ENCODE measurements at regions not wholly inside any gene's neighbourhood (a gene's known extent, or its start where the extent isn't known, plus 50 kb on each side); places are given as distances from the start of the nearest gene placed in this dataset.
"Not testable (repeated sequence)": the region's sequence is repeated elsewhere in the genome, so short reads cannot be mapped to it uniquely, and the experiment has no call there.

DNA sequence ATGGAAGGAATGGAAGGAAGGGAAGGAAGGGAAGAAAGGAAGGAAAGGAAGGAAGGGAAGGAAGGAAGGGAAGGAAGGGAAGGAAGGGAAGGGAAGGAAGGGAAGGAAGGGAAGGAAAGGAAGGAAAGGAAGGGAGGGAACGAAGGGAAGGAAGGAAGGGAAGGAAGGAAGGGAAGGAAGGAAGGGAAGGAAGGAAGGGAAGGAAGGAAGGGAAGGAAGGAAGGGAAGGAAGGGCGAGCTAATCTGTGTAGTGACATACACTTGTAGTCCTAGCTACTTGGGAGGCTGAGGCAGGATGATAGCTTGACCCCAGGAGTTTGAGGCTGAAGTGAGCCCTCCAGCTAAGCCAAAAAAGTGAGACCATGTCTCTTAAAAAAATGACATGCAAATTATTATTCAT, 311.3 kb upstream of the LUZP2 start:
- intact Hi-C loops (cut with DNase I); DNase-seq: not testable (repeated sequence)

DNA sequence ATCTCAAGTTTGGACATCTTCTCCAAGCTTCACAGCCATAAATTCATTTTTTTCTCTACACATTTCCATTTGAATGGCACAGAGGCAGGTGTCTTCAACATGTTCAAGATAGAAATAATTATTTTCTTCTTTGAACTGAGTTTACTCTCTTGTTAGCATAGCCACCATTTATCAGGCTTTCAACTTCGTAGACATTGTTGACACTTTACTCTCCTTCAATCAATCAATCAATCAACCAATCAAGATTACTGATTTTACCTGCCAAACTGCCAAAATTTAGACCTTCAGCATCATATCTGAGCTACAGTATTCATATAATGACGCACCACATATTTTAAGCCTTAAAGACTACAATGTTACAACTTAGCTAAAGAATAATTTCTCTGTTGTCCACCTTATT, 300.1 kb upstream of the LUZP2 start:
- intact Hi-C loops (cut with DNase I), result no loop called here
- DNase-seq, result no peak

DNA sequence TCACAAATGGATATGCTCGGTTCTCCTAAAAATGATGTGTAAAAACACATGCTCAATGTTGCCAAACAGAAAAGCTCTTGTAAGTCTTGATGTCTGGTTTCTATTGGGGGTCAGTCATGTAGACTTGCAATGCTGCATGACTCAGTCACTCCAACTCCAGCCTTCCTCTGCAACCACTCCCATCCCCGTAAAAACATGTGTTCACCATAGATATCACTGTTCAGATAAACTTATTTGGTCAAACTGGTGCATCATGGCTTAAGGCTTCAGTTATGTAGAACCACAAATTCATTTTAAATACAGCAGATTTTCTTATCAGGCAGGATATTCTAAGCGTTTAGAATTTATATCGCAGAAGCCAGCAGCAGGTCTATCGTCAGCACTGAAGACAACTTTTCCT, 298.4 kb upstream of the LUZP2 start:
- intact Hi-C loops (cut with DNase I), result no loop called here
- DNase-seq, result no peak

DNA sequence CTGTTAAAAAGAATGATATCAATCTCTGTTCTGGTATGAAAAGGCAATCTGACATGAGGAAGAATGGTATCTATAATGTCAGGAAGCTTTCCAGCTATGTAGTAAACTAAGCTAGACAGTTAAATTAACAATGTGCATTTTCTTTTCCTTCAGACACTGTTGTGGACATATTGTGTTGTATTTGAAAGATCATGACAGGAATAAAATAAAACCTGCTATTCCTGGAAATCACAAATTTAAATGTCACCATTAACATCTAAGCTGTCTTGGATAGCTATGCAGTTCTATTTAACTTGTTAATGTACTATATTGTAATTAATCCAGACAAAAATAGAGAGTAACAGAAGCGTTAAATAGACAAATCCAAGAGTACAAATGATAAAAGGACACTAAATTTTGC, 297.4 kb upstream of the LUZP2 start:
- intact Hi-C loops (cut with DNase I), result no loop called here
- no peak for DNase-seq

DNA sequence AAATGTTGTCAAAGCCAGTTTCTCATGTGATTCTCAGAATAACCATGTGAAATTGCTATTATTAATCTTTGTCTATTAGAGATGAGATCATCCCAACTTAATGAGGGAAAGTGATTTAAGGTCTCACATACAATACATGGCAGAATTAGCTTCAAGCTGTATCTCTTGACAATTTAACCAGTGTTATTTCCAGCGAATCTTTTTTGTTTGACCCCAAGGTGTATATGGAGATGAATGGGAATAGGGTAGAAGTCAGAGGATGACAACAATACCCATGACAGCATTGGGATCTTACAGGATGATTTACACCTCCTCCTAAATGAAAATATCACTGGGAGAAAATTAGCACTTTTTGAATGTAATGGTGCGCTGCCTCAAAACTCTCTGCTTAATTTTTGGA, 290.8 kb upstream of the LUZP2 start:
- intact Hi-C loops (cut with DNase I), result no loop called here
- no peak for DNase-seq

DNA sequence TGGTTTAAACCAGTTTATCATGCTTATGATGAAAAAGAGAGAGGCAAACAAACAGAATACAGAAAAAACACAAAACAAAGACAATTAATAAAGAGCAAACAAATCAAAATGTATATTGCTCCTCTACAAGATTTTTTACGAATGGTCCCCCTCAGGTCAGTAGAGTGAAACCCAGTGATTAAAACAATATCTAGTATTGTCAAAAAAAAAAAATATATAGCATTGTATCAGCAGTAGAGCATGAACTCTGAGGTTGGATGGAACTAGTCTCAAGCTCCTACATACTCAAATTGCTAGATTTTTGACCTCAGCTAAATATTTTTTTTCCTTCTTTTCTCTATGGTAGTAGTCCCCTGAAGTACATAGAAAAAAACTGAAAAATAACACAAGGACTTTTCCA, 290.3 kb upstream of the LUZP2 start:
- intact Hi-C loops (cut with DNase I), result no loop called here
- DNase-seq, result no peak

DNA sequence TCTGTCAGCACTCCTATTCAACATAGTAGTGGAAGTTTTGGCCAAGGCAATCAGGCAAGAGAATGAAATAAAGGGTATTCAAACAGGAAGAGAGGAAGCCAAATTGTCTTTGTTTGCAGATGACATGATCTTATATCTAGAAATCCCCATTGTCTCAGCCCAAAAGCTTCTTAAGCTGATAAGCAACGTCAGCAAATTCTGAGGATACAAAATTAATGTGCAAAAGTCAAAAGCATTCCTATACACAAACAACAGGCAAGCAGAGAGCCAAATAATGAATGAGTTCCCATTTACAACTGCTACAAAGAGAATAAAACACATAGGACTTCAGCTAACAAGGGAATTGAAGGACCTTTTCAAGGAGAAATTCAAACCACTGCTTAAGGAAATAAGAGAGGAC, 280.4 kb upstream of the LUZP2 start:
- intact Hi-C loops (cut with DNase I), result no loop called here
- no peak for DNase-seq

DNA sequence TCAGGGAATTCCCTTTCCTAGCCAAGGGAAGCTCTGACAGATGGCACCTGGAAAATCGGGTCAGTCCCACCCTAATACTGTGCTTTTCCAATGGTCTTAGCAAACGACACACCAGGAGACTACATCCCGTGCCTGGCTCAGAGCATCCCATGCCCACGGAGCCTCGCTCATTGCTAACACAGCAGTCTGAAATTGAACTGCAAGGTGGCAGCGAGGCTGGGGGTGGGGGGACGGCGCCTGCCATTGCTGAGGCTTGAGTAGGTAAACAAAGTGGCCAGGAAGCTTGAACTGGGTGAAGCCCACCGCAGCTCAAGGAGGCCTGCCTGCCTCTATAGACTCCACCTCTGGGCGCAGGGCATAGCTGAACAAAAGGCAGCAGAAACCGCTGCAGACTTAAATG, 279.5 kb upstream of the LUZP2 start:
- intact Hi-C loops (cut with DNase I), result not testable (repeated sequence)
- peak in 1 of 10 donors; percentile 45 for DNase-seq

DNA sequence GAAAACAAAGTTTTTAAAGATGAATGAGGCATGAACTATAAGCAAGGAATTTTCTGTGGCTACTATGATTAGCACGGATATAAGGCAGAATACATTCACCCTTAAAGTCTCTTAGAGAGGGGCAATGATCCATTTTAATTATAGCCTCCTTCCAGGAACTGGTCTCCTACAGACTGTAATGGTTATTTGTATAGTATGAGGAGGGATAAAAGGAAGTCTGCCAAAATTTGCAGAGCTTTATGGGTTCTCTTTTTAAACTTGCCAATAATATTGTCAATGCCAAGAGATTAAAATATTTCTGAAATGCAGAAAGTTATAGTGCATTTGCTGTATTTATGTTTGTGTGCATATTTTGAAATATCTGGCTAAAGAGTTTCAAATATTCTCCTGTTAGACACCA, 271.4 kb upstream of the LUZP2 start:
- intact Hi-C loops (cut with DNase I), result no loop called here
- no peak for DNase-seq

DNA sequence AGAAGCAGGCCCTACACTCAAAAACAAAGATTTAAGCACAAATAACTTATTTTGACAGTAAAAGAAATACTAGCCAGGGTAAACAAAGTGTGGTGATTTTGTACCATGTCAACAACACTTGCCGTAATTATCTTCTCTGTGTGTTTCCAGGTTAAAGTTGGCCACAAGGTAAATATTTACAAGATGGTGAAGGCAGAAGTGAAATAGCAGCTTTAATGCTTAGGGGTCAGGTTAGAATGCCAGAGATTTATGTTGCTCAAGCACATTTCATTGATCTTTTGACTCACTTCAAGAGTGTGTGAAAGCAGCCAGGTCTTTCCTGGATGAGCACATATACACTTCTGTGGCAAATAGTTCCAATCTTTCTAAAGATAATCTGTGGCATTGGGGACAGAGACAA, 270.2 kb upstream of the LUZP2 start:
- intact Hi-C loops (cut with DNase I), result no loop called here
- no peak for DNase-seq

DNA sequence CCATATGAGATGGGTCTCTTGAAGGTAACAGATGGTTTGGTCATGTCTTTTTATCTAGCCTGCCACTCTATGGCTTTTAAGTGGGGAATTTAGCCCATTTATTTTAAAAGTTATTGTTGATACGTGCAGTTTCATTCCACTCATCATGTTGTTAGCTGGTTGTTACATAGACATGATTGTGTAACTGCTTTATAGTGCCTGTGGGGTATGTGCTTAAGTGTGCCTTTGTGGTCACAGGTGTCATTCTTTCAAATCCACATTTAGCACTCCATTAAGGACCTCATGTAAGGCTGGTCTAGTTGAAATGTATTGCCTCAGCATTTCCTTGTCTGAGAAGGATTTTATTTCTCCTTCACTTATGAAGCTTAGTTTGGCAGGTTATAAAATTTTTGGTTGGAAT, 263.8 kb upstream of the LUZP2 start:
- intact Hi-C loops (cut with DNase I), result no loop called here
- no peak for DNase-seq

DNA sequence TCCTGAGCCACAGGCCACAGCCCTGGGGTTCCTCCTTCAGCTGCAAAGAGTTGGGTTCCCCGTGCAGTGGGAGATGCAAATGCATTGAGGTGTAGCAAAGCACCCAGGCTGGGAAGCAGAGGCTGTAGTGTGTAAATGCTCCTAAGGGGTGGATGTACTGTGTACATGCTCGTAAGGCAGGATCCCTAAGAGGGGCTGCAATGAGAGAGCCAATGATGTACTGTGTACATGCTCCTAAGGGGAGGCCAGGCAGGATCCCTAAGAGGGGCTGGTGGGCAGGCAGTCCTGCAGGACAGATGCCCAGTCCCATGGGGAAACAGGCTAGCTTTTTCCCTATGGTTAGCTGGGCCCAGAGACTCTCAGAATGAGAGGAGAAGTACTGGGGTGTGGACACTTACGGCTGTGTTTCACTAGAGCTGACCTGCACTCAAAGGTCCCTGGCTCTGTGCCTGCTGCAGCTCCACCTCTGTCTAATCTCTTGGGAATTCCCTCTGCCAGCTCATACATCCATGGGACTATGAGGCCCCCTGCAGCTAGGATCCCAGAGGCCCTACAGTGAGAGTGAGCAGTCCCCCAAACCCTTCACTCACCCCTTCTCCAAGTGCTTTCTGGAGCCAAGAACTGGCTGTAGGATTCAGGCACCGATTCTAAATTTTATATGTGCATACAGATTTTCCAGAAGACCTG, 261.9 kb upstream of the LUZP2 start:
- peak in 1 of 10 donors; percentile 55 for DNase-seq

DNA sequence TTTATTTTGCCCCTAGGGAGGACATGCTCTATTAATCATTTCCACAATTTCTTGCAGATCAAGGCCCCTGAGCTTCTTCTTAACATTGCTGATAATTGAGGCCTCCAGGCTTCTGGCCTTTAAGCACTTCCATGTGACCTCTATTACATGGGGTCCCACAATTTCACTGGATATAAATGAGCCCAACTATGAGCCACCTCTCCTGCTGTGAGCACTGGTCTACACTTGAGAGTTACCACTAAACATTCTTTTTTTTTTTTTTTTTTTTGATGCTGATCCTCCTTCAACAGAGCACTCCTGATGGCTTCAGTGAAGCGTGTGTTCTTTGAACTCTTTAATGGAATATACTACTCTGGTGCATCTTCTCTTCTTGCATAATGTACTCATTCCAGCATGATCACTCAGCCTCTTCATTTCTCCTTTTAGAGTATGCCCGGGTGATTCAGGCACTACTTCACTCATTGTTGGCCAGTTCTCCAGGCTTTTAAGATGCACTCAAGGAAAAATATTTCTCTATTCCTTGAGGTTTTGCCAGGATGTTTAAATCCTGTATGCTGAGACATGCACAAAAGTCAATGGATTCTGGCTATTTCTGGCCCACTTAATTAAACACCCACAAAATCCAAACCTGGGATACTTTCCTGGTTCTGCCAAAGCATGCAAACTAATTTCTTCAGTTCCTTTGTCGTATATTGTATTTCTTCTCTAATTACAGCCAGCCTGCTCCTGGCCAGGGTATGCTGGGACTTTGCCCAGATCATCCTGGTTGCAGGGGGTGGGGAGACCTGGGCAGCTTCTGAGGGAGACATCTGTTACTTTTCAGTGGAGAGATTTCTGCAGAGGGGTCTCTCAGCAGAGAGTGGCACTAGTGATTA, 257.8 kb upstream of the LUZP2 start:
- intact Hi-C loops (cut with DNase I), result no loop called here
- peak in 1 of 10 donors; percentile 77 for DNase-seq

More for the DNA sequence above, 261.9 kb upstream of the LUZP2 start:
- intact Hi-C loops (cut with DNase I), result no loop called here

DNA sequence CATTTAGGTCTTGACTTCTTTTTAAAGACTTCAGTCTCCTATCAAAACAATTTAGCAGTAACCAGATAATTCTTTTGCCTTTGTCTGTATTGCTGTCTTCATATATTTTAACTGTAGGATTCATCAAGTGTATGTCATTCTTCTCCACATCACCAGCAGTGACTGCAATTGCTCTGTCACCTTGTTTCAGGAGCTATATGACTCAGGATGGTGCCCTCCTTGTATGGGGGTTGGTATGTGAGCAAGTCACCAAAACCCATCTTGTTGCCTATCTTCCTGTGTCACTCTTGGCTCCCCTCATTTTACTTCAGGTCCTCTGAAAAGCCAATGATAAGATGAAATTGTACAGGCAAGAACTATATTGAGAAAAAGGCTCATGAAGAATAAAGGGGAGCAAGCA, 256.9 kb upstream of the LUZP2 start:
- no peak for DNase-seq
- intact Hi-C loops (cut with DNase I), result no loop called here

DNA sequence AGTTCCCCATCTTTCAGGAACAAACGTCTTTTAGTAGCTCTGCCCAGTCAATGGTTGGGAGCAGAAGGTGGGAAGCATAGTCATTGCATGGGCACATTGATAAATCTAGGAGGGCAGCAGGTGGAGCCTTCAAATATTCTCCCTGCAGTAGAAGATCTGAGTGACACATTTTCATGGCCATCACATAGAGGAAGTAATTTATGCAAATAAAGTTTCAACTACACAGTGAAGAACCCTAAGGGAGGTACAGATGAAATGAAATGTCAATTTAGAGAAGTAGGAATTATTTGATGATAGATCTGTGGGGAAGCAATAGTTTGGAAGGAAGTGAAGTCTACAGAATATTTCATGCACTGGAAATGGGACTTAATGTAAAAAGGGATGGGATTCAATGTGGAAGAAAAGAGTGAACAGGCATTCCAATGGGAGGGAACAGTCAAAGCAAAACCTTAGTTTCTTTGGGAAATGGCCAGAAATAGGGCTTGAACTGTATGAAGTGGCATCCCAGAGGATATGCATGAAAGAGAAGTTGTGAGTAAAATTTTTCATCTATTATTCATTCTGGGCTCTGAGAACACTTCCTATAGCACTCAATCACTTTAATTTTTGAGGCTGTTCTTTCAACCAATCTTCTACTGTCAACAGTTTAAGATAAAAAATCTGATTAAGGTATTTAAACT, 256.2 kb upstream of the LUZP2 start:
- no peak for DNase-seq
- intact Hi-C loops (cut with DNase I), result no loop called here

DNA sequence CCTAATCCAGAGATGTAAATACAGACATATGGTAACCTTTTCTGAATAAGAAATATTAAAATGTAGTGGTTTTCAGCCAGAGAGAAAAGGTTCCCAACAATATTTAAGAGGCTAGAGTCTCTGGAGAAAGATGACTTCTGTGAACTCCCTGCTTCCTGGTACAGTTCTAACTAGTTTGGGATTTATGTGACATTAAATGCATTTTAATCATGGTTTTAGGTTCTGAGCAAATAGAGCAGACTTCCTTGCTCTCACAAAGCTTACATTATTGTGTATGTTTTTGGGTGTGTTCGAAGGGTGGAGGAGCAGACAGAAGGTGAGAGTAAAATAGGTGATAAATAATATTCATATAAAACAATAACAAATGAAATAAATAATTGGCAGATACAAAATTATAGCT, 250.1 kb upstream of the LUZP2 start:
- intact Hi-C loops (cut with DNase I), result no loop called here

DNA sequence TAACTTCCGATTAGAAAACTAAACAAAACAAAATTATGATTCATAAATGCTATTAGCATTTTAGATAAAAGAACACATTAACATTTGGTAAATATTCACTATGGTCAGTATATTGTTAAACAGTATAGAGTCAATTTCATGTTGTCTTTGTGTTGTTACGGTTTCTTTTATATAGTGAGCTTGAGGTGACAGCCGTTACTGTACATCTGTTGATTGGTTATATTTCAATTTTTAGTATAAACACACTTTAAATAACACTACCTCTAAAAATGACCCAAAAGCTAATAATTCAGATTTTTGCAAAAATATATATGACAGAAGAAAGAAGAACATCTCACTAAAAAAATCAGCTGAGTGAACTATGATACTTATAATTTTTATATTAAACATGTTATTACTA, 249.0 kb upstream of the LUZP2 start:
- no peak for DNase-seq
- intact Hi-C loops (cut with DNase I), result no loop called here

More for the DNA sequence above, 250.1 kb upstream of the LUZP2 start:
- DNase-seq, result no peak

DNA sequence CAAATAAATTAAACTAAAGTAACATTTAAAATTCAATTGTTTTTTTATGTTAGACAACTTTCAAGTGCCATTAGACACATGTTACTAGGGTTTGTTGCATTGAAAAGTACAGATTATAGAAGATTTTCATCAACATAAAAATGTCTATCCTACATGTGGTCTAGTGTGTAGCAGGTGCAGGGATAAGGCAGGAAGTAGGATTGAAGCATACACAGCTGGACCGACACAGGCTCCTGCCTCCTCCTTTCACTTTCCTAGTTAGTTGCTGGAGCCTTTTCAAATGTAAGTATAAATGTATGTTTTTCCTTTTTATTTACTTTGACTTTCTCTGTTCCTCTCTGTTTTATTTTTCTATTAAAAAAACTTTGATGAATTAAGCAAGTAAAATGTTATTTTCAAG, 246.9 kb upstream of the LUZP2 start:
- intact Hi-C loops (cut with DNase I), result no loop called here
- no peak for DNase-seq

DNA sequence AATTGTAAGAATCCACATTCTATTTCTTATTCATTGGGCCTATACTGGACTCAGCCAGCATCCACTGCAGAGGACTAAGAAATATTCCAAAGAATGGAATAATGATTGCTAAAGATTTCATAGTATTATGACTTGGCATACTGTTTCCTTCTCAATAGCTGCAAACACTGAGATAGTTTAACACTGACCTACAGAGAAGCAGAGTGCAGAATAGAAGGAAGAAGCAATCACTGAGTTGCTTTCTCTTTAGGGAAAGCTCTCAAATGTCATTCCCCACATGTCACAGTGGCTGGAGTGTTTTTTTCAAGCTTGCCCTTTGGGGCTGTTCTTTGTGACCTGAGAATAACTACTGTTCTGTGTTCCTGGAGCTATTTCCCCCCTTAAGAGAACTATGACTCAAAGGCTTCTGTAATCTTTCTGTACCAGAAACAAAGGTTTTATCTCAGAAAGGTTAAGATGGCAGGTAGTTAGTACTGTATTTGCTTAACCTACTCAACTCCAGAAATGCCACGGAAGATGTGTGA, 243.6 kb upstream of the LUZP2 start:
- intact Hi-C loops (cut with DNase I), result no loop called here
- DNase-seq, result no peak

DNA sequence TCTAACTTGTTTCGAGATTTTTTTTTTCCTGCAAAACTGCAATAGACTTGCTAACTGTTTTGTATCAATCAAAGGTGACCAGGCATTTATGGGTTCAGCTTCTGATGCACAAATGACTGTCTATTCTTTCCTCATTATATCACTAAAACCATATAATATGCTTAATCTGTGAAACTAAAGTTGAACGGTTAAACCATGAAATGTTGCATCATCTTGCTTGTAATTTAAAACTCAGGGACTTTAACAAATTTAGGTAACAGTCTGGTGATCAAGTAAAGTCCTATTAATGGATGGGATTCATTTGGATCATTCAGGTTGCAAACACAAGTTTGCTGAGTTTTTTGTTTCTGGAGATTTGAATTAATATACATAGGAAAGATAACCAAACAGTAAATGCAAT, 232.0 kb upstream of the LUZP2 start:
- DNase-seq, result no peak
- intact Hi-C loops (cut with DNase I), result no loop called here

DNA sequence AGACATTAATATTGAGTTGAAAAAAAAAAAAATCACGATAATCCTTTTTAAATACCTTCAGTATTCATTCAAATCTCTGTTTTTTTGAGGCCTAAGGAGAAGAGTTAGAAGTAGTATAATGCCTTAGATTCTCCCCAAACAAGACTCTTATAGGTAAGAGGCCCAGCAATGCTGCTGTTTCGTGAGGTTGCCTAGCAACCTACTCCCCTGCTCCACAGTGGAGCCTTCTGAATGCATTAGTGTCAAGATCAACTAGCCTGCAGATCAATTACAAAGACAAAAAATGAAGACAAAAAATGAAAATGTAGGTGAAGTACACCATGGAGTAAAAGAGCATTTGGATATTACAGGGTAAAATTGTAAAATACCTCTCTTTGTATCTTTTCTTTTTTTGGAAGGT, 229.8 kb upstream of the LUZP2 start:
- intact Hi-C loops (cut with DNase I), result no loop called here

More for the DNA sequence above, 229.8 kb upstream of the LUZP2 start:
- no peak for DNase-seq

Data from posterior cingulate gyrus (tissue), 11 donors.